Panc1 (cell line): ENCODE measurements at regions not wholly inside any gene's neighbourhood (a gene's known extent, or its start where the extent isn't known, plus 50 kb on each side); places are given as distances from the start of the nearest gene placed in this dataset.

ENCODE experiments used
- ATAC-seq: fragments of 200-7000 bp; cut with Tn5 transposase; 2 replicates; pipeline ENCODE4 v1.9.1; 2020; ENCODE audit warnings: mild to moderate bottlenecking, moderate library complexity
- BruUV-seq: library from RNA; stranded (reverse); fragments of 400-500 nt; replicated peaks from 2 replicates; lab custom pipeline; 2021; lab: Mats Ljungman, UMichigan
- CTCF ChIA-PET: fragments of 300-600 bp; sonication (Branson Sonifier 250); formaldehyde crosslinking; loops from one replicate; lab custom pipeline; 2022; ENCODE audit warnings: antibody characterized with exemption; lab: Charles Lee
- POLR2A ChIA-PET: fragments of 300-600 bp; sonication (Branson Sonifier 250); formaldehyde crosslinking; loops from one replicate; lab custom pipeline; 2022; ENCODE audit warnings: antibody characterized with exemption; lab: Charles Lee
- DNase-seq: peaks from one replicate; pipeline ENCODE4 v3.0.0-alpha.2; 2010; ENCODE audit warnings: low read depth, low spot score
- H3K27ac ChIP-seq: 2 replicates; pipeline ENCODE4 v1.5.1; 2011; ENCODE audit warnings: mild to moderate bottlenecking, low read length, inconsistent platforms
- H3K27me3 ChIP-seq: fragments of 200-500 bp; sonication (Bioruptor generic); 2 replicates; pipeline ENCODE4 v1.6.0; 2014; ENCODE audit warnings: low read length, inconsistent platforms; ENCODE audit not compliant: control insufficient read depth, insufficient read depth
- H3K36me3 ChIP-seq: fragments of 200-500 bp; sonication (Bioruptor generic); 2 replicates; pipeline ENCODE4 v1.5.1; 2014; ENCODE audit warnings: inconsistent platforms, mild to moderate bottlenecking, low read length, moderate library complexity; ENCODE audit not compliant: control insufficient read depth, insufficient read depth
- H3K4me1 ChIP-seq: 2 replicates; pipeline ENCODE4 v1.5.1; 2011; ENCODE audit warnings: inconsistent platforms, mild to moderate bottlenecking, low read length, moderate library complexity; ENCODE audit not compliant: control insufficient read depth, insufficient read depth
- H3K4me3 ChIP-seq, 2 experiments: 2 replicates each; pipeline ENCODE4 v1.5.1; 2011 to 2012; ENCODE audit warnings: low read depth in 2 of 2, low read length in 2 of 2, mild to moderate bottlenecking in 2 of 2, inconsistent platforms in 1 of 2, moderate library complexity in 1 of 2
- H3K9me3 ChIP-seq: fragments of 200-500 bp; sonication (Bioruptor generic); 2 replicates; pipeline ENCODE4 v1.5.1; 2014; ENCODE audit warnings: low read depth, mild to moderate bottlenecking, inconsistent platforms, low read length, moderate library complexity; ENCODE audit not compliant: control insufficient read depth, insufficient read depth
- CTCF ChIP-seq: fragments of 450-650 bp; IDR thresholded peaks from 2 replicates; pipeline ENCODE4 v1.5.1; 2017; ENCODE audit warnings: mild to moderate bottlenecking
- POLR2AphosphoS5 ChIP-seq: IDR thresholded peaks from 2 replicates; pipeline ENCODE4 v1.6.1; 2012; ENCODE audit warnings: mild to moderate bottlenecking, low read depth, low read length, moderate library complexity
- REST ChIP-seq, 2 experiments: IDR thresholded peaks; 2 replicates each; pipeline ENCODE4 v1.6.1; 2011 to 2012; ENCODE audit warnings: low read depth in 2 of 2, control low read depth in 1 of 2, low read length in 1 of 2, mild to moderate bottlenecking in 1 of 2, moderate library complexity in 1 of 2; ENCODE audit not compliant: insufficient read depth in 1 of 2
- SIN3A ChIP-seq: IDR thresholded peaks from 2 replicates; pipeline ENCODE4 v1.6.1; 2012; ENCODE audit warnings: low read depth, mild to moderate bottlenecking, low read length, moderate library complexity, borderline replicate concordance; ENCODE audit not compliant: insufficient read depth
- TCF7L2 ChIP-seq: IDR thresholded peaks from 2 replicates; pipeline ENCODE4 v1.6.1; 2011; ENCODE audit warnings: mild to moderate bottlenecking, low read depth, low read length, inconsistent platforms
- in situ Hi-C: cut with HindIII; loops from 2 replicates; pipeline ENCODE4 v1.10.0; 2016; ENCODE audit warnings: low sequenced_read_pairs, low pct_unique_long_range_greater_than_20kb
- intact Hi-C: fragments of 100-400 bp; cut with micrococcal nuclease; formaldehyde crosslinking; loops from one replicate; pipeline ENCODE4 v1.10.0; 2022; ENCODE audit not compliant: unreplicated experiment

- H3K9me3 ChIP-seq, result no peaks in the 10 kb centered on the region
- DNase-seq (no peak), ATAC-seq (no peak)
- intact Hi-C loops, result no loop called here
- BruUV-seq, result no TSS peak
- no peaks in the 10 kb centered on the region for H3K4me1 ChIP-seq
- in situ Hi-C loops, result no loop called here
- POLR2A ChIA-PET, result no interaction called here
- H3K27ac ChIP-seq, result no peak overlapping the region
- TF ChIP-seq SIN3A (no peak), TCF7L2 (no peak), REST (IDR thresholded peaks at IDR 0.05; ENCODE audit: insufficient read depth in 1 of 2, low read depth in 2 of 2, low read length in 1 of 2) (no peak), POLR2AphosphoS5 (no peak), CTCF (no peak)
- H3K36me3 ChIP-seq, result no peaks in the 10 kb centered on the region
- CTCF ChIA-PET, result no interaction called here
- no peak overlapping the region for H3K4me3 ChIP-seq
- H3K27me3 ChIP-seq, result no peaks in the 10 kb centered on the region
Observed at GRCh38 chr20:57947421-57948179, 237.8 kb upstream of the PMEPA1 start.

- POLR2A ChIA-PET, result no interaction called here
- no peaks in the 10 kb centered on the region for H3K4me1 ChIP-seq
- CTCF ChIA-PET, result no interaction called here
- ATAC-seq (no peak), DNase-seq (no peak)
- no TSS peak for BruUV-seq
- intact Hi-C loops, result no loop called here
- H3K27me3 ChIP-seq, result no peaks in the 10 kb centered on the region
- no peak overlapping the region for H3K4me3 ChIP-seq
- TF ChIP-seq REST (IDR thresholded peaks at IDR 0.05; ENCODE audit: insufficient read depth in 1 of 2, low read depth in 2 of 2, low read length in 1 of 2), result no peak
- no peak for TF ChIP-seq SIN3A
- TF ChIP-seq CTCF, result no peak
- TF ChIP-seq TCF7L2, result no peak
- no peak for TF ChIP-seq POLR2AphosphoS5
- H3K36me3 ChIP-seq, result no peaks in the 10 kb centered on the region
- H3K9me3 ChIP-seq, result no peaks in the 10 kb centered on the region
- no peak overlapping the region for H3K27ac ChIP-seq
- in situ Hi-C loops, result no loop called here
Observed at GRCh38 chr20:57946559-57947315, 236.9 kb upstream of the PMEPA1 start.
